A673 (cell line): ENCODE measurements at regions not wholly inside any gene's neighbourhood (a gene's known extent, or its start where the extent isn't known, plus 50 kb on each side); places are given as distances from the start of the nearest gene placed in this dataset.

Experiments
- EZH2 ChIP-seq: fragments of 200-600 bp; sonication (generic); IDR thresholded peaks from 2 replicates; pipeline ENCODE4 v1.6.1; 2017; ENCODE audit warnings: borderline replicate concordance, low read depth, mild to moderate bottlenecking, mixed read lengths, antibody characterized with exemption, low read length; ENCODE audit not compliant: poor library complexity, severe bottlenecking
- TF ChIP-seq, protein P1 (sequence below): fragments of 300-800, 200-600 bp; sonication (generic); conservative IDR thresholded peaks from 2 replicates; pipeline ENCODE4 v1.5.1; 2017; ENCODE audit warnings: low read depth, mild to moderate bottlenecking, antibody characterized with exemption, low read length, moderate library complexity, mixed read lengths

DNA sequence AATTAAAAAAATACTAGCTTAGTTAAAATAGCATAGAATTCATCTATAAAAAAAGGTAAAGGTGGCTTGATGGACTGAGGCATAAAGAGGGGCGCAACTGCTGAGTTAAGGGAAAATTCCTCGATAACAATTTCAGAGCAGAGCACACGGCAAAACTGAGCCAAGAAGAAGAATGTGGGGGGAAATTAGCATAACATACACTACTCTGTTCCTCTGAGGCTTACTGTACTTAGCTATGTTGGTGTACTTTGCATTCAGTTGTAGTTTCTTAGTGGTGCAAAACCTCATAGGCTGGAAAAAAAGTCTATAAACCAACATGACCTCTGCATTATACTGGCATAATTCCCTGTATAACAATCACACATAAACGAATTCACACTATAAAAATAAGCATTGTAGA lies 357.9 kb upstream of the LRRC3B start:
- TF ChIP-seq, protein P1, sequence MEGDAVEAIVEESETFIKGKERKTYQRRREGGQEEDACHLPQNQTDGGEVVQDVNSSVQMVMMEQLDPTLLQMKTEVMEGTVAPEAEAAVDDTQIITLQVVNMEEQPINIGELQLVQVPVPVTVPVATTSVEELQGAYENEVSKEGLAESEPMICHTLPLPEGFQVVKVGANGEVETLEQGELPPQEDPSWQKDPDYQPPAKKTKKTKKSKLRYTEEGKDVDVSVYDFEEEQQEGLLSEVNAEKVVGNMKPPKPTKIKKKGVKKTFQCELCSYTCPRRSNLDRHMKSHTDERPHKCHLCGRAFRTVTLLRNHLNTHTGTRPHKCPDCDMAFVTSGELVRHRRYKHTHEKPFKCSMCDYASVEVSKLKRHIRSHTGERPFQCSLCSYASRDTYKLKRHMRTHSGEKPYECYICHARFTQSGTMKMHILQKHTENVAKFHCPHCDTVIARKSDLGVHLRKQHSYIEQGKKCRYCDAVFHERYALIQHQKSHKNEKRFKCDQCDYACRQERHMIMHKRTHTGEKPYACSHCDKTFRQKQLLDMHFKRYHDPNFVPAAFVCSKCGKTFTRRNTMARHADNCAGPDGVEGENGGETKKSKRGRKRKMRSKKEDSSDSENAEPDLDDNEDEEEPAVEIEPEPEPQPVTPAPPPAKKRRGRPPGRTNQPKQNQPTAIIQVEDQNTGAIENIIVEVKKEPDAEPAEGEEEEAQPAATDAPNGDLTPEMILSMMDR = no peak
- TF ChIP-seq EZH2 = no peak
